GM21825 (cell line): ENCODE measurements at regions not wholly inside any gene's neighbourhood (a gene's known extent, or its start where the extent isn't known, plus 50 kb on each side); places are given as distances from the start of the nearest gene placed in this dataset.

ENCODE experiments used
- ATAC-seq: cut with Tn5 transposase; IDR thresholded peaks from one replicate; pipeline ENCODE4 v1.9.1; 2021; ENCODE audit warnings: mild to moderate bottlenecking, moderate library complexity; ENCODE audit not compliant: unreplicated experiment

GRCh38 chr5:8376478-8376877, 507.5 kb downstream of the MTRR start:
- ATAC-seq: no peak

GRCh38 chr5:8381972-8382371, 513.0 kb downstream of the MTRR start:
- ATAC-seq: no peak

- no peak for ATAC-seq
Observed at GRCh38 chr5:8382456-8382855, 513.5 kb downstream of the MTRR start.

GRCh38 chr5:8383616-8384015, 514.7 kb downstream of the MTRR start:
- no peak for ATAC-seq

- no peak for ATAC-seq
Observed at GRCh38 chr5:8386719-8387288, 517.9 kb downstream of the MTRR start.

GRCh38 chr5:8391911-8392310, 523.0 kb downstream of the MTRR start:
- ATAC-seq: no peak

GRCh38 chr5:8393240-8393639, 524.3 kb downstream of the MTRR start:
- ATAC-seq: no peak

GRCh38 chr5:8394965-8395364, 526.0 kb downstream of the MTRR start:
- no peak for ATAC-seq

GRCh38 chr5:8396246-8396645, 527.3 kb downstream of the MTRR start:
- no peak for ATAC-seq

GRCh38 chr5:8396756-8397155, 527.8 kb downstream of the MTRR start:
- no peak for ATAC-seq

GRCh38 chr5:8399471-8399870, 530.5 kb downstream of the MTRR start:
- no peak for ATAC-seq

- ATAC-seq: no peak
Observed at GRCh38 chr5:8408258-8408657, 539.3 kb downstream of the MTRR start.

GRCh38 chr5:8410618-8411017, 541.7 kb downstream of the MTRR start:
- no peak for ATAC-seq

- ATAC-seq: no peak
Observed at GRCh38 chr5:8413975-8414374, 545.0 kb downstream of the MTRR start.

- no peak for ATAC-seq
Observed at GRCh38 chr5:8417316-8418048, 548.5 kb downstream of the MTRR start.

GRCh38 chr5:8418049-8418426, 549.1 kb downstream of the MTRR start:
- no peak for ATAC-seq

- ATAC-seq: no peak
Observed at GRCh38 chr5:8429778-8430758, 561.1 kb downstream of the MTRR start.

GRCh38 chr5:8434501-8434900, 565.6 kb downstream of the MTRR start:
- no peak for ATAC-seq

GRCh38 chr5:8436924-8437323, 568.0 kb downstream of the MTRR start:
- no peak for ATAC-seq

GRCh38 chr5:8445139-8445538, 576.2 kb downstream of the MTRR start:
- ATAC-seq: no peak

GRCh38 chr5:8446179-8446578, 577.2 kb downstream of the MTRR start:
- no peak for ATAC-seq

GRCh38 chr5:8456846-8457186, 587.9 kb downstream of the MTRR start:
- no peak for ATAC-seq
